ENCODE measurements at regions not wholly inside any gene's neighbourhood (a gene's known extent, or its start where the extent isn't known, plus 50 kb on each side); places are given as distances from the start of the nearest gene placed in this dataset.

- TF ChIP-seq EZH2phosphoT487 (IDR thresholded peaks at IDR 0.05; ENCODE audit: borderline replicate concordance, low read length) (no peak), CTCF (conservative IDR thresholded peaks at IDR 0.05; ENCODE audit: low read depth, low read length) (no peak)
Measured at GRCh38 chr6:19142275-19142674, 694.9 kb upstream of the ID4 start.

Data from PC-3 (cell line).